Stimulated activated CD4-positive, alpha-beta T cell treated with anti-CD3 and anti-CD28 coated beads, Interleukin-4, amount 100 ng/mL, for 24 hours (primary cell): ENCODE measurements at regions not wholly inside any gene's neighbourhood (a gene's known extent, or its start where the extent isn't known, plus 50 kb on each side); places are given as distances from the start of the nearest gene placed in this dataset.

Experiments
- DNase-seq: peaks from one replicate; pipeline ENCODE4 v3.0.0-alpha.2; 2020

DNA sequence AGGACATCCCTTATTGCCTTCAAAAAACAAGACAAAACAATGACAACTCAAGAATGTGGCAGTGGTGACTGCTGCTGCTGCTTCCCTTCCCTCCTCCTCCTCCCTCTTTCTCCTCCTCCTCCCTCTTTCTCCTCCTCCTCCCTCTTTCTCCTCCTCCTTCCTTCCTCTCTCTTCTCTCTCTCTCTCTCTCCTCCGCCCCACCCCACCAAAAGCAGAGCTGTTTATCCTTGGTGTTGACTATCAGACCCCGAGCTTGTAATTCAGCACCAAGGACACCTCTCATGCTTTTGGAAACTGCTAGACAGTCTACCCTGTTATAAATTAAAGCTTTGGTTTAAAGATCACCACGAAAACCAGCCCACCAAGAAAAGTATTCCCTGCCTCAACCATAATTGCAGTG is 72.4 kb upstream of the IFNAR2 start:
- no peak for DNase-seq

DNA sequence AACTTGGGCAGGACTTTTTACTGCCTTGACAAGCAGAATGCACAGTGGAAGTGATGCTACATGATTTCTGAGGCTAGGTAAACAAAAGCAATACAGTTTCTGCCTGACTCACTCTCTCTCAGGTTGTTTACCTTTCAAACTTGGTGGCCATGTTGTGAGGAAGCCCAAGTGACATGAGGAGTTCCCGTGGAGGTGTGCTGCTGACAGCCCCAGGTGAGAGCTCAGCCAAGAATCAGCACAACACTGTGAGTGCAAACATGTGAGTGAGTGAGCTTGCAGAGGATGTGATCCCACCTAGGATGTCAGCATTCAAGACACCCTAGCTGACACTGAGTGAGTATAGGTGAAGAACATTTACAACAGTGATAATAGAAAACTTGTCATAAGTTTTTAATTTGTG is 71.1 kb upstream of the IFNAR2 start:
- no peak for DNase-seq

DNA sequence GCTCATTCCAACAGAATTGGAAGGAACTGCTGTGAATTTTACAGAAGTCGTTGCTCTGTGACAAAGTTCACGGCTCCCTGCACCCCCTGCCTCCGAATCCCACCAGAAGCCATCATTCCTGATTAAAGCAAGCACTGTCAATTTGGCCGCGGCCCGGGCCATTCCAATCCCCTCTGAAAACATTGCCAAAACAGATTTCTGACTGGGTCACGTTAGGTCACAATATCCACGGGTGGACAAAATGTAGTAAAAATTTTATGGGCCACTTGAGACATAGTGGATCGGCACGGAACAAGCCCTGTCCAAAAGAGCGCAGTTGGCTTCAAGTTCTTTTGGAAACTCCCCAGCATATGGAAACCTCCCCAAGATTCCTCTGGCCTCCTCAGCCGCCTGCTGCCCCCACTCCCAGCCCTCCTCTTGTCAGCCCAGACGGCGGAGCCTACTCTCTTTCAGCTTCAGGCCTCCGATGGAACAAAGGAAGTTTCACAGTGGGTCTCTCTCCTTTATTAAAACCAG is 67.2 kb upstream of the IFNAR2 start:
- DNase-seq = no peak

DNA sequence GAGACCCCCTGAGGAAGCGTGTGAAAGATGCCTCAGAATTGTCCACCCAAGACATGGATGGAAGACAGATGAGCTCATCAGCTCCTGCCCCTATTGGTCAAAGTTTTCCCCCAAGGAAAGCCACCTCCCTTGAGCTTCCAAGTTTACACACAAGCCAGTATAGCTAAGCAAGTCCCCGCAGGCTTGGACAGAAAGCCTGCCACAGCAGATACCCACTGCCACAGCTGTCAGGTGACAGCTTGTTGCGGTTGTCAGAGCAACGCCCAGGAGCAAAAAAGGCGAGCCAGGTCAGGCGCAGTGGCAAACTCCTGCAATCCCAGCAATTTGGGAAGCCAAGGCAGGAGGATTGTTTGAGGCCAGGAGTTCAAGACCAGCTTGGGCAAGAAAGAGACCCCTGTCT is 60.9 kb upstream of the IFNAR2 start:
- DNase-seq = no peak

DNA sequence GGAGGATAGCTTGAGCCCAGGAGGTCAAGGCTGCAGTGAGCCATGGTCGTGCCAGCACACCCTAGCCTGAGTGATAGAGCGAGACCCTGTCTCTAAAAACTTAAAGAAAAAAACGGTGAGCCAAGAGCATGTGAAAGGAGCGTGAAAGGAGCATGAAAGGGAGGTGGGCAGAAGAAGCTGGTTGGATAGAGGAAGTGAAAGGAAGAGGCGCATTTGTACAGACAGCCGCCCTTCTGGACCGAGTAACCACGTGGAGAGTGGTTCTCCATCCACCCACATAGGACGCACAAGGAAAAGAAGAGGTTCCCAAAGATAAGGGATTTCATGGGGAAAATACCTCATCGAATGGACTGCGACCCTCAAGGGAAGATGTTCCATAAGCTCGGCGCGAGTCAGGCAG is 60.4 kb upstream of the IFNAR2 start:
- no peak for DNase-seq

DNA sequence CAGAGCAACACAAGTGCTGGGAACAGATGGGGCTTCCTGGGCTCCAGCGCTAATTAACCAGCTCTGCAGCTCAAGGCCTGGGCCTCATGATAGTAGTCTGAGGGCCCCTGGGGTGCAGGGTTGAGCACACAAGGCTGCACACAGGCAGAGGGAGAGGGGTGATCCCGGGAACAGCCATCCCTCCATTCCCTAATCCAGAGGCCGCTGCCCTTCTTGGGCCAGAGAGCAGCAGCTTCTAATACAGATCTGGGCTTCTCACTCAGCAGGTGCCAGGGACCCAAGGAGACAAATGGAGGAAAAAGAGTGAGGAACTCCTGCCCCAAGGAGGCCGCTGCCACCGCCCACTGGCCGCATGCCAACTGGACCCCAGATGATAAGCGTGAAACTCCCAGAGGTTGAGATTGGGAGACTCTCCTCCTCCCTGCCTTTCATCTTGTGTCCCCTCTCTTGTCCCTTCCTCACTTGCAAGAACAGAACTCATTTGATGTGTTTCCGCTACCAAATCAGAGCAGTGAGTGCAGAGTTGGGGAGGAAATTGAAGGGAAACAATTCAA is 58.0 kb upstream of the IFNAR2 start:
- DNase-seq = no peak

DNA sequence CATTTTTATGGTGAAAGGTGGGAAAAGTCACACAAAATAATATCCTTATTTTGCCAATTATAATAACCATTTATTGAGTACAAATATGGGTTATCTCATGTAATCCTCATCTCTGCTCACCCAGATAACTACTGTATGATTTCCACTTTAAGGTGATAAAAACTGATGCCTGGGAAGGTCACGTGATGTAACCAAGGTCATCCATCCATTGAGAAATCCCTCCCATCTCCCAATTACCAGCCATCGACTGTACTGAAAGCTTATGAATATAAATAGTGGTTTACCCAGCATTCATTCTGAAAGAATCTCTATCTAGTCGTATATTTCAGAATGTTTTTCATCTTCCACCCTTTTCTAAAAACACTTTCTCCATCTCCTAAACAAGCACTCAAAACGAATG is 55.0 kb upstream of the IFNAR2 start:
- no peak for DNase-seq
